K562 (cell line): ENCODE measurements at regions not wholly inside any gene's neighbourhood (a gene's known extent, or its start where the extent isn't known, plus 50 kb on each side); places are given as distances from the start of the nearest gene placed in this dataset.
A peak's percentile ranks its signal among the peaks of the same experiment; 100 is the strongest.

Experiments used
- ATAC-seq: fragments of 200-7000 bp; cut with Tn5 transposase; 3 replicates; pipeline ENCODE4 v1.9.1; 2020; ENCODE audit warnings: moderate library complexity
- BruUV-seq: library from RNA; stranded (reverse); fragments of 400-500 nt; replicated peaks from 2 replicates; lab custom pipeline; 2021; lab: Mats Ljungman, UMichigan
- CTCF ChIA-PET: fragments of 300-600 bp; formaldehyde crosslinking; extraction: SDS; loops from one replicate; lab custom pipeline; 2021; ENCODE audit warnings: low intra/inter-chr PET ratio; lab: Yijun Ruan, JAX
- POLR2A ChIA-PET: fragments of 300-600, 350-650 bp; sonication (Branson Sonifier 250); formaldehyde crosslinking; extraction: SDS; loops from one replicate; lab custom pipeline; 2021; ENCODE audit warnings: antibody characterized with exemption, inconsistent platforms; lab: Yijun Ruan, JAX
- DNase-seq, 4 experiments: peaks; one replicate each; pipeline versions ENCODE4 v3.0.0 to v3.0.0-alpha.2; 2011 to 2018; ENCODE audit warnings: low spot score in 3 of 4, mixed read lengths in 3 of 4; ENCODE audit errors: extremely low read depth in 1 of 4
- FAIRE-seq: peaks from 2 replicates; lab custom pipeline; 2011; peaks lifted over from hg19 to GRCh38; lab: Jason Lieb, UNC
- H2AFZ ChIP-seq: 2 replicates; pipeline ENCODE4 v1.6.0; 2011; ENCODE audit warnings: low read depth, low read length, control low read depth, inconsistent platforms
- H3K27ac ChIP-seq: fragments of 200-600 bp; 3 replicates; pipeline ENCODE4 v1.8.0; 2011; ENCODE audit warnings: low read depth, mild to moderate bottlenecking, control low read depth, inconsistent platforms, low read length, moderate library complexity, mixed read lengths; ENCODE audit errors: extremely low read depth
- H3K27me3 ChIP-seq, 2 experiments: fragments of 300-600 bp in 1 of 2; 2 replicates in 1 of 2; 3 replicates in 1 of 2; pipeline versions ENCODE4 v1.6.0 to v1.8.0; 2011; ENCODE audit warnings: inconsistent platforms in 2 of 2, low read length in 2 of 2, mild to moderate bottlenecking in 1 of 2, mixed read lengths in 1 of 2, moderate library complexity in 1 of 2; ENCODE audit not compliant: control insufficient read depth in 2 of 2, insufficient read depth in 2 of 2
- H3K36me3 ChIP-seq: fragments of 300-600 bp; 3 replicates; pipeline ENCODE4 v1.8.0; 2011; ENCODE audit warnings: mild to moderate bottlenecking, low read length, inconsistent platforms; ENCODE audit not compliant: control insufficient read depth, insufficient read depth
- H3K4me1 ChIP-seq, 2 experiments: fragments of 200-600 bp in 1 of 2; replicated peaks in 1 of 2; 2 replicates in 1 of 2; 3 replicates in 1 of 2; pipeline versions ENCODE4 v1.5.1 to v1.8.0; 2011; ENCODE audit warnings: inconsistent platforms in 2 of 2, low read length in 2 of 2, mild to moderate bottlenecking in 1 of 2, mixed read lengths in 1 of 2, moderate library complexity in 1 of 2; ENCODE audit not compliant: control insufficient read depth in 2 of 2, insufficient read depth in 2 of 2
- H3K4me2 ChIP-seq: 2 replicates; pipeline ENCODE4 v1.6.1; 2011; ENCODE audit warnings: low read length, control low read depth, inconsistent platforms, mixed read lengths; ENCODE audit not compliant: insufficient read depth
- H3K4me3 ChIP-seq: fragments of 200-600 bp; sonication (generic), shearing (Covaris generic); 2 replicates; pipeline ENCODE4 v1.5.1; 2016; ENCODE audit warnings: control low read depth, inconsistent platforms
- H3K79me2 ChIP-seq: fragments of 200-600 bp; 3 replicates; pipeline ENCODE4 v1.8.0; 2011; ENCODE audit warnings: low read length, inconsistent platforms; ENCODE audit not compliant: control insufficient read depth, insufficient read depth
- H3K9ac ChIP-seq, 2 experiments: 2 replicates each; pipeline versions ENCODE4 v1.6.0 to v1.6.1; 2011; ENCODE audit warnings: low read depth in 2 of 2, low read length in 2 of 2, control low read depth in 1 of 2, inconsistent platforms in 1 of 2, mild to moderate bottlenecking in 1 of 2, mixed read lengths in 1 of 2; ENCODE audit not compliant: insufficient read depth in 1 of 2
- H3K9me1 ChIP-seq: one replicate; pipeline ENCODE4 v1.6.0; 2011; ENCODE audit warnings: inconsistent platforms, mild to moderate bottlenecking, low read length, moderate library complexity; ENCODE audit not compliant: control insufficient read depth, insufficient read depth
- H3K9me3 ChIP-seq: replicated peaks from 2 replicates; pipeline ENCODE4 v1.5.1; 2011; ENCODE audit warnings: low read depth, low read length, inconsistent platforms; ENCODE audit not compliant: control insufficient read depth, insufficient read depth
- H4K20me1 ChIP-seq: replicated peaks from 2 replicates; pipeline ENCODE4 v1.6.1; 2011; ENCODE audit warnings: low read length, inconsistent platforms, mixed read lengths; ENCODE audit not compliant: control insufficient read depth, insufficient read depth
- E2F3 ChIP-seq: fragments of 250-450 bp; sonication (Bioruptor Pico); IDR thresholded peaks from 2 replicates; pipeline ENCODE4 v1.4.0; 2020; ENCODE audit warnings: mild to moderate bottlenecking
- KAT8 ChIP-seq: fragments of 450-650 bp; IDR thresholded peaks from 2 replicates; pipeline ENCODE4 v1.6.1; 2016; ENCODE audit warnings: low read depth, mild to moderate bottlenecking
- REST ChIP-seq, 2 experiments: fragments of 450-650 bp; formaldehyde crosslinking in 1 of 2; IDR thresholded peaks; 2 replicates each; pipeline versions ENCODE4 v1.4.0 to v1.6.1; 2014 to 2020; ENCODE audit warnings: mild to moderate bottlenecking in 2 of 2, borderline replicate concordance in 1 of 2, low read depth in 1 of 2
- ZNF316 ChIP-seq: fragments of 450-650 bp; IDR thresholded peaks from 2 replicates; pipeline ENCODE4 v1.6.1; 2016
- WGBS: fragments of 100-300 bp; shearing (Covaris generic); methylation state at CpG from one replicate; pipeline ENCODE4 v1.1.6; 2016; ENCODE audit warnings: low coverage, mixed read lengths; ENCODE audit not compliant: insufficient coverage; ENCODE audit errors: missing lambda C conversion rate; 5-methylcytosine and 5-hydroxymethylcytosine counted together
- in situ Hi-C: fragments of 300-500 bp; cut with MboI; formaldehyde crosslinking; loops from 4 replicates; pipeline ENCODE4 v1.15.0; 2018; ENCODE audit warnings: inconsistent platforms, mixed read lengths
- intact Hi-C: fragments of 100-400 bp; cut with micrococcal nuclease; formaldehyde crosslinking; loops from 2 replicates; pipeline ENCODE4 v1.14.2; 2022

GRCh38 chr18:24791751-24792545 lies 331.5 kb downstream of the HRH4 start:
- FAIRE-seq (no peak), DNase-seq (no peak), ATAC-seq (no peak)
- POLR2A ChIA-PET: no interaction called here
- Histone ChIP-seq H3K27me3 (no peaks in the 10 kb centered on the region), H3K4me2 (no peak overlapping the region), H3K9me1 (no peaks in the 10 kb centered on the region), H2AFZ (no peak overlapping the region), H3K4me3 (no peak overlapping the region), H3K9me3 (no peaks in the 10 kb centered on the region), H3K79me2 (no peaks in the 10 kb centered on the region), H3K27ac (no peak overlapping the region), H4K20me1 (no peaks in the 10 kb centered on the region), H3K4me1 (no peaks in the 10 kb centered on the region), H3K9ac (no peak overlapping the region), H3K36me3 (no peaks in the 10 kb centered on the region)
- under 1% methylated on average over 7 of the region's 7 CpGs for WGBS
- in situ Hi-C loops (no loop called here), intact Hi-C loops (no loop called here)
- CTCF ChIA-PET: no interaction called here
- BruUV-seq: no TSS peak
- TF ChIP-seq E2F3 (CRISPR knock-in tag) (no peak), ZNF316 (no peak)

- no peak overlapping the region for H3K4me3 ChIP-seq
- 0% methylated on average over 4 of the region's 4 CpGs for WGBS
- DNase-seq: no peak
- H3K9me1 ChIP-seq: no peaks in the 10 kb centered on the region
- H4K20me1 ChIP-seq: no peaks in the 10 kb centered on the region
- FAIRE-seq: no peak
- no peaks in the 10 kb centered on the region for H3K79me2 ChIP-seq
- CTCF ChIA-PET: no interaction called here
- no peak overlapping the region for H3K9ac ChIP-seq
- no peak overlapping the region for H3K27ac ChIP-seq
- no peaks in the 10 kb centered on the region for H3K27me3 ChIP-seq
- POLR2A ChIA-PET: no interaction called here
- H3K9me3 ChIP-seq: no peaks in the 10 kb centered on the region
- no peak overlapping the region for H2AFZ ChIP-seq
- H3K4me1 ChIP-seq: no peaks in the 10 kb centered on the region
- ATAC-seq: no peak
- BruUV-seq: no TSS peak
- no peaks in the 10 kb centered on the region for H3K36me3 ChIP-seq
- in situ Hi-C loops: no loop called here
- H3K4me2 ChIP-seq: no peak overlapping the region
- intact Hi-C loops: no loop called here
- TF ChIP-seq KAT8: no peak
- TF ChIP-seq REST (IDR thresholded peaks at IDR 0.05; ENCODE audit: borderline replicate concordance): 0 out of 2 replicates have a peak, but pooled peaks have one; percentile 10
- TF ChIP-seq REST (CRISPR knock-in tag; IDR thresholded peaks at IDR 0.05; ENCODE audit: low read depth): no peak
Observed at GRCh38 chr18:24793742-24794141, 333.3 kb downstream of the HRH4 start.
